ENCODE measurements at regions not wholly inside any gene's neighbourhood (a gene's known extent, or its start where the extent isn't known, plus 50 kb on each side); places are given as distances from the start of the nearest gene placed in this dataset.

- POLR2A ChIA-PET, result no interaction called here
- Histone ChIP-seq H3K36me3 (ENCODE audit: control insufficient read depth in 2 of 2, extremely low read depth in 1 of 2, insufficient read depth in 1 of 2, low read length in 1 of 2) (no peaks in the 10 kb centered on the region), H3K9me3 (no peaks in the 10 kb centered on the region), H3K27me3 (replicated peaks in 1 of 2; ENCODE audit: control insufficient read depth in 2 of 2, extremely low read depth in 1 of 2, insufficient read depth in 2 of 2, low read length in 1 of 2) (no peaks in the 10 kb centered on the region), H3K27ac (ENCODE audit: low read length) (no peak overlapping the region), H3K4me3 (ENCODE audit: control insufficient read depth in 1 of 2, extremely low read depth in 1 of 2, low read length in 1 of 2) (no peak overlapping the region), H3K4me1 (ENCODE audit: control insufficient read depth in 1 of 2, extremely low read depth in 1 of 2, insufficient read depth in 2 of 2, low read length in 2 of 2) (no peaks in the 10 kb centered on the region)
- no peak overlapping the region for H3K4me3 Mint-ChIP-seq
- DNase-seq, result no peak
- H3K27me3 Mint-ChIP-seq, result no peaks in the 10 kb centered on the region
- no peak for ATAC-seq (replicated peaks in 1 of 4)
- peaks cover 4 to 25% (median 9%) of the 10 kb centered on the region in 3 donors for H3K9me3 Mint-ChIP-seq
- CTCF ChIA-PET, result no interaction called here
- WGBS (ENCODE audit: insufficient coverage), result 70% methylated on average over 3 of the region's 6 CpGs
- no peak overlapping the region for H3K27ac Mint-ChIP-seq
- H3K4me1 Mint-ChIP-seq, result no peaks in the 10 kb centered on the region
- H3K36me3 Mint-ChIP-seq, result no peaks in the 10 kb centered on the region
Measured at GRCh38 chr3:73781541-73781940, 156.8 kb upstream of the PDZRN3 start.

- H3K4me1 Mint-ChIP-seq, result no peaks in the 10 kb centered on the region
Measured at GRCh38 chr3:73774645-73775044, 149.9 kb upstream of the PDZRN3 start.

GRCh38 chr3:73773233-73773632, 148.5 kb upstream of the PDZRN3 start:
- no peak for DNase-seq
- Histone ChIP-seq H3K27me3 (replicated peaks in 1 of 2; ENCODE audit: control insufficient read depth in 2 of 2, extremely low read depth in 1 of 2, insufficient read depth in 2 of 2, low read length in 1 of 2) (no peaks in the 10 kb centered on the region), H3K4me3 (ENCODE audit: control insufficient read depth in 1 of 2, extremely low read depth in 1 of 2, low read length in 1 of 2) (no peak overlapping the region), H3K9me3 (no peaks in the 10 kb centered on the region), H3K4me1 (ENCODE audit: control insufficient read depth in 1 of 2, extremely low read depth in 1 of 2, insufficient read depth in 2 of 2, low read length in 2 of 2) (no peaks in the 10 kb centered on the region), H3K36me3 (ENCODE audit: control insufficient read depth in 2 of 2, extremely low read depth in 1 of 2, insufficient read depth in 1 of 2, low read length in 1 of 2) (no peaks in the 10 kb centered on the region), H3K27ac (ENCODE audit: low read length) (no peak overlapping the region)
- 80% methylated on average over 1 of the region's 1 CpG for WGBS (ENCODE audit: insufficient coverage)
- Mint-ChIP-seq H3K27me3 (no peaks in the 10 kb centered on the region), H3K36me3 (no peaks in the 10 kb centered on the region), H3K27ac (no peak overlapping the region), H3K9me3 (peaks cover 4 to 7% (median 4%) of the 10 kb centered on the region in 3 donors), H3K4me1 (no peaks in the 10 kb centered on the region), H3K4me3 (no peak overlapping the region)
- ChIA-PET CTCF (interaction anchor here in 1 of 2 donors (0.6 kb wide), 1 partner anchor 638 kb away, joined by 3 read pairs; no protein-coding TSS in a partner anchor), POLR2A (no interaction called here)
- ATAC-seq (replicated peaks in 1 of 4), result no peak

More at GRCh38 chr3:73774645-73775044, 149.9 kb upstream of the PDZRN3 start:
- ChIA-PET CTCF (no interaction called here), POLR2A (no interaction called here)
- no peaks in the 10 kb centered on the region for H3K4me1 ChIP-seq (ENCODE audit: control insufficient read depth in 1 of 2, extremely low read depth in 1 of 2, insufficient read depth in 2 of 2, low read length in 2 of 2)
- no peaks in the 10 kb centered on the region for H3K36me3 ChIP-seq (ENCODE audit: control insufficient read depth in 2 of 2, extremely low read depth in 1 of 2, insufficient read depth in 1 of 2, low read length in 1 of 2)
- no CpG with 5 or more reads among the region's 2 CpGs for WGBS (ENCODE audit: insufficient coverage)
- Mint-ChIP-seq H3K4me3 (no peak overlapping the region), H3K36me3 (no peaks in the 10 kb centered on the region), H3K27ac (no peak overlapping the region), H3K27me3 (no peaks in the 10 kb centered on the region), H3K9me3 (peaks cover 4 to 7% (median 7%) of the 10 kb centered on the region in 3 donors)
- no peak for DNase-seq
- no peak overlapping the region for H3K4me3 ChIP-seq (ENCODE audit: control insufficient read depth in 1 of 2, extremely low read depth in 1 of 2, low read length in 1 of 2)
- H3K27ac ChIP-seq (ENCODE audit: low read length), result no peak overlapping the region
- no peaks in the 10 kb centered on the region for H3K27me3 ChIP-seq (replicated peaks in 1 of 2; ENCODE audit: control insufficient read depth in 2 of 2, extremely low read depth in 1 of 2, insufficient read depth in 2 of 2, low read length in 1 of 2)
- ATAC-seq (replicated peaks in 1 of 4), result no peak
- no peaks in the 10 kb centered on the region for H3K9me3 ChIP-seq

- no peak overlapping the region for H3K27ac Mint-ChIP-seq
- H3K4me3 ChIP-seq (ENCODE audit: control insufficient read depth in 1 of 2, extremely low read depth in 1 of 2, low read length in 1 of 2), result no peak overlapping the region
- DNase-seq, result no peak
- H3K27ac ChIP-seq (ENCODE audit: low read length), result no peak overlapping the region
- WGBS (ENCODE audit: insufficient coverage), result 51% methylated on average over 2 of the region's 3 CpGs
- no peaks in the 10 kb centered on the region for H3K36me3 ChIP-seq (ENCODE audit: control insufficient read depth in 2 of 2, extremely low read depth in 1 of 2, insufficient read depth in 1 of 2, low read length in 1 of 2)
- no peak overlapping the region for H3K4me3 Mint-ChIP-seq
- no peaks in the 10 kb centered on the region for H3K4me1 ChIP-seq (ENCODE audit: control insufficient read depth in 1 of 2, extremely low read depth in 1 of 2, insufficient read depth in 2 of 2, low read length in 2 of 2)
- no peaks in the 10 kb centered on the region for H3K4me1 Mint-ChIP-seq
- ATAC-seq (replicated peaks in 1 of 4), result no peak
- POLR2A ChIA-PET, result no interaction called here
- CTCF ChIA-PET, result no interaction called here
- no peaks in the 10 kb centered on the region for H3K27me3 ChIP-seq (replicated peaks in 1 of 2; ENCODE audit: control insufficient read depth in 2 of 2, extremely low read depth in 1 of 2, insufficient read depth in 2 of 2, low read length in 1 of 2)
- no peaks in the 10 kb centered on the region for H3K9me3 ChIP-seq
- H3K36me3 Mint-ChIP-seq, result no peaks in the 10 kb centered on the region
- peaks cover 3 to 11% (median 4%) of the 10 kb centered on the region in 3 donors for H3K9me3 Mint-ChIP-seq
- H3K27me3 Mint-ChIP-seq, result no peaks in the 10 kb centered on the region
Measured at GRCh38 chr3:73772076-73772886, 147.5 kb upstream of the PDZRN3 start.

GRCh38 chr3:73768524-73769308, 144.0 kb upstream of the PDZRN3 start:
- Mint-ChIP-seq H3K4me3 (no peak overlapping the region), H3K4me1 (no peaks in the 10 kb centered on the region), H3K36me3 (no peaks in the 10 kb centered on the region), H3K27ac (no peak overlapping the region), H3K9me3 (peaks cover 5 to 21% (median 7%) of the 10 kb centered on the region in 3 donors), H3K27me3 (no peaks in the 10 kb centered on the region)
- Histone ChIP-seq H3K36me3 (ENCODE audit: control insufficient read depth in 2 of 2, extremely low read depth in 1 of 2, insufficient read depth in 1 of 2, low read length in 1 of 2) (no peaks in the 10 kb centered on the region), H3K9me3 (no peaks in the 10 kb centered on the region), H3K4me1 (ENCODE audit: control insufficient read depth in 1 of 2, extremely low read depth in 1 of 2, insufficient read depth in 2 of 2, low read length in 2 of 2) (peaks cover 0 to 3% of the 10 kb centered on the region in 2 experiments), H3K27me3 (replicated peaks in 1 of 2; ENCODE audit: control insufficient read depth in 2 of 2, extremely low read depth in 1 of 2, insufficient read depth in 2 of 2, low read length in 1 of 2) (no peaks in the 10 kb centered on the region), H3K4me3 (ENCODE audit: control insufficient read depth in 1 of 2, extremely low read depth in 1 of 2, low read length in 1 of 2) (no peak overlapping the region), H3K27ac (ENCODE audit: low read length) (no peak overlapping the region)
- 80% methylated on average over 2 of the region's 5 CpGs for WGBS (ENCODE audit: insufficient coverage)
- ATAC-seq (replicated peaks in 1 of 4) (no peak), DNase-seq (no peak)
- ChIA-PET POLR2A (no interaction called here), CTCF (no interaction called here)

- no peaks in the 10 kb centered on the region for H3K4me1 Mint-ChIP-seq
- H3K27ac ChIP-seq (ENCODE audit: low read length), result no peak overlapping the region
- no peaks in the 10 kb centered on the region for H3K36me3 ChIP-seq (ENCODE audit: control insufficient read depth in 2 of 2, extremely low read depth in 1 of 2, insufficient read depth in 1 of 2, low read length in 1 of 2)
- H3K9me3 ChIP-seq, result no peaks in the 10 kb centered on the region
- peaks cover 0 to 3% of the 10 kb centered on the region in 2 experiments for H3K4me1 ChIP-seq (ENCODE audit: control insufficient read depth in 1 of 2, extremely low read depth in 1 of 2, insufficient read depth in 2 of 2, low read length in 2 of 2)
- H3K9me3 Mint-ChIP-seq, result peaks cover 3 to 21% (median 7%) of the 10 kb centered on the region in 3 donors
- H3K27me3 ChIP-seq (replicated peaks in 1 of 2; ENCODE audit: control insufficient read depth in 2 of 2, extremely low read depth in 1 of 2, insufficient read depth in 2 of 2, low read length in 1 of 2), result no peaks in the 10 kb centered on the region
- POLR2A ChIA-PET, result no interaction called here
- DNase-seq (no peak), ATAC-seq (replicated peaks in 1 of 4) (no peak)
- no peak overlapping the region for H3K27ac Mint-ChIP-seq
- no CpG with 5 or more reads among the region's 7 CpGs for WGBS (ENCODE audit: insufficient coverage)
- no peaks in the 10 kb centered on the region for H3K27me3 Mint-ChIP-seq
- CTCF ChIA-PET, result no interaction called here
- H3K4me3 ChIP-seq (ENCODE audit: control insufficient read depth in 1 of 2, extremely low read depth in 1 of 2, low read length in 1 of 2), result peak overlapping the region in 1 of 2 donors; percentile 56
- H3K4me3 Mint-ChIP-seq, result no peak overlapping the region
- no peaks in the 10 kb centered on the region for H3K36me3 Mint-ChIP-seq
Measured at GRCh38 chr3:73766599-73767381, 142.0 kb upstream of the PDZRN3 start.
